HCT116 (cell line): ENCODE measurements at regions not wholly inside any gene's neighbourhood (a gene's known extent, or its start where the extent isn't known, plus 50 kb on each side); places are given as distances from the start of the nearest gene placed in this dataset.

ENCODE experiments used
- ATAC-seq: fragments of 200-7000 bp; cut with Tn5 transposase; 2 replicates; pipeline ENCODE4 v1.9.1; 2020; ENCODE audit warnings: mild to moderate bottlenecking, moderate library complexity
- BruUV-seq: library from RNA; stranded (reverse); fragments of 400-500 nt; replicated peaks from 2 replicates; lab custom pipeline; 2021; lab: Mats Ljungman, UMichigan
- CTCF ChIA-PET: fragments of 300-600 bp; sonication (Branson Sonifier 250); formaldehyde crosslinking; loops from one replicate; lab custom pipeline; 2021; ENCODE audit warnings: antibody characterized with exemption; lab: Charles Lee
- POLR2A ChIA-PET: fragments of 300-600, 350-600 bp; sonication (Branson Sonifier 250); formaldehyde crosslinking; loops from one replicate; lab custom pipeline; 2021; ENCODE audit warnings: antibody characterized with exemption; lab: Charles Lee
- RAD21 ChIA-PET, 2 experiments: fragments of 300-600 bp; sonication (Branson Sonifier 250); formaldehyde crosslinking; loops; one replicate each; lab custom pipeline; 2023; ENCODE audit warnings: low total read pairs in 2 of 2; ENCODE audit not compliant: uncharacterized antibody in 2 of 2, unreplicated experiment in 2 of 2, low non-redundant PET in 1 of 2; lab: Charles Lee
- DNase-seq: peaks from one replicate; pipeline ENCODE4 v3.0.0-alpha.2; 2010; ENCODE audit warnings: low read depth, low spot score
- H2AFZ ChIP-seq: fragments of 200-600 bp; shearing (Covaris generic), sonication (generic); 2 replicates; pipeline ENCODE4 v1.6.1; 2017; ENCODE audit warnings: low read depth, mixed run types, mixed read lengths, antibody characterized with exemption, low read length; ENCODE audit not compliant: poor library complexity, severe bottlenecking
- H3K27ac ChIP-seq: 2 replicates; pipeline ENCODE4 v1.5.1; 2012; ENCODE audit warnings: low read depth, low read length
- H3K27me3 ChIP-seq: fragments of 200-600 bp; sonication (generic); 2 replicates; pipeline ENCODE4 v1.6.1; 2016; ENCODE audit warnings: mixed run types, low read length, mixed read lengths; ENCODE audit not compliant: insufficient read depth
- H3K36me3 ChIP-seq, 2 experiments: fragments of 200-500 bp in 1 of 2; fragments of 200-600 bp in 1 of 2; sonication (Bioruptor generic) in 1 of 2; sonication (generic) in 1 of 2; 2 replicates each; pipeline versions ENCODE4 v1.5.1 to v1.6.1; 2014 to 2016; ENCODE audit warnings: low read length in 2 of 2, inconsistent platforms in 1 of 2, mixed read lengths in 1 of 2, mixed run types in 1 of 2; ENCODE audit not compliant: insufficient read depth in 2 of 2, control insufficient read depth in 1 of 2
- H3K4me1 ChIP-seq, 2 experiments: fragments of 200-600 bp in 1 of 2; sonication (generic) in 1 of 2; 2 replicates each; pipeline versions ENCODE4 v1.5.1 to v1.6.1; 2012 to 2017; ENCODE audit warnings: low read length in 2 of 2, inconsistent platforms in 1 of 2, mild to moderate bottlenecking in 1 of 2, mixed read lengths in 1 of 2, mixed run types in 1 of 2, moderate library complexity in 1 of 2; ENCODE audit not compliant: insufficient read depth in 2 of 2, control insufficient read depth in 1 of 2
- H3K4me2 ChIP-seq: fragments of 200-600 bp; sonication (generic); 2 replicates; pipeline ENCODE4 v1.6.1; 2017; ENCODE audit warnings: mixed run types, low read length, mixed read lengths
- H3K4me3 ChIP-seq, 2 experiments: fragments of 200-600 bp in 1 of 2; sonication (generic) in 1 of 2; replicated peaks in 1 of 2; 2 replicates each; pipeline ENCODE4 v1.5.1; 2011 to 2016; ENCODE audit warnings: low read length in 2 of 2, control low read depth in 1 of 2, low read depth in 1 of 2, mild to moderate bottlenecking in 1 of 2, mixed read lengths in 1 of 2, mixed run types in 1 of 2
- H3K79me2 ChIP-seq: fragments of 200-600 bp; sonication (generic); 2 replicates; pipeline ENCODE4 v1.6.1; 2017; ENCODE audit warnings: mild to moderate bottlenecking, mixed run types, low read length, moderate library complexity, mixed read lengths; ENCODE audit not compliant: insufficient read depth
- H3K9ac ChIP-seq: fragments of 200-600 bp; sonication (generic); 2 replicates; pipeline ENCODE4 v1.6.1; 2016; ENCODE audit warnings: low read length, mixed read lengths
- H3K9me2 ChIP-seq: fragments of 200-600 bp; sonication (generic), shearing (Covaris generic); 2 replicates; pipeline ENCODE4 v1.6.1; 2017; ENCODE audit warnings: mixed run types, mild to moderate bottlenecking, moderate library complexity; ENCODE audit not compliant: insufficient read depth
- H3K9me3 ChIP-seq, 2 experiments: fragments of 200-500 bp in 1 of 2; fragments of 200-600 bp in 1 of 2; sonication (Bioruptor generic) in 1 of 2; sonication (generic) in 1 of 2; 2 replicates each; pipeline ENCODE4 v1.6.1; 2014 to 2017; ENCODE audit warnings: low read length in 2 of 2, mixed read lengths in 2 of 2, inconsistent platforms in 1 of 2, low read depth in 1 of 2, mild to moderate bottlenecking in 1 of 2, mixed run types in 1 of 2, moderate library complexity in 1 of 2; ENCODE audit not compliant: control insufficient read depth in 1 of 2, insufficient read depth in 1 of 2
- H4K20me1 ChIP-seq: fragments of 200-600 bp; sonication (generic), shearing (Covaris generic); 2 replicates; pipeline ENCODE4 v1.6.1; 2017; ENCODE audit warnings: mixed run types, mild to moderate bottlenecking, moderate library complexity; ENCODE audit not compliant: insufficient read depth
- CBX3 ChIP-seq: IDR thresholded peaks from 2 replicates; pipeline ENCODE4 v1.6.1; 2012; ENCODE audit warnings: low read depth
- EGR1 ChIP-seq: IDR thresholded peaks from 2 replicates; pipeline ENCODE4 v1.6.1; 2012; ENCODE audit warnings: low read depth
- JUND ChIP-seq: IDR thresholded peaks from 2 replicates; pipeline ENCODE4 v1.6.1; 2012
- RAD21 ChIP-seq: IDR thresholded peaks from 2 replicates; pipeline ENCODE4 v1.6.1; 2012; ENCODE audit warnings: low read depth, mild to moderate bottlenecking
- SRF ChIP-seq: IDR thresholded peaks from 2 replicates; pipeline ENCODE4 v1.6.1; 2012; ENCODE audit warnings: low read depth
- TCF7L2 ChIP-seq: IDR thresholded peaks from 2 replicates; pipeline ENCODE4 v1.7.0; 2011; ENCODE audit warnings: borderline replicate concordance, inconsistent platforms; ENCODE audit not compliant: insufficient read depth, insufficient read length; ENCODE audit errors: extremely low read depth
- ZNF274 ChIP-seq: fragments of 200-500 bp; sonication (Bioruptor generic); IDR thresholded peaks from 2 replicates; pipeline ENCODE4 v1.6.1; 2014; ENCODE audit warnings: mild to moderate bottlenecking, low read depth, low read length, inconsistent platforms
- intact Hi-C: fragments of 100-400 bp; cut with micrococcal nuclease; formaldehyde crosslinking; loops from 2 replicates; pipeline ENCODE4 v1.10.0; 2022
- TF ChIP-seq, protein P1 (sequence below), 3 experiments: fragments of 200-600 bp in 1 of 3; sonication (generic) in 1 of 3; IDR thresholded peaks in 2 of 3; conservative IDR thresholded peaks in 1 of 3; 2 replicates each; pipeline ENCODE4 v1.5.1; 2012 to 2017; ENCODE audit warnings: low read depth in 2 of 3, low read length in 2 of 3, antibody characterized with exemption in 1 of 3, borderline replicate concordance in 1 of 3, control low read depth in 1 of 3, mild to moderate bottlenecking in 1 of 3, mixed read lengths in 1 of 3, mixed run types in 1 of 3, moderate library complexity in 1 of 3; ENCODE audit not compliant: insufficient read depth in 1 of 3
- TF ChIP-seq, protein P2 (sequence below): IDR thresholded peaks from 2 replicates; pipeline ENCODE4 v1.6.1; 2012
- TF ChIP-seq, protein P3 (sequence below): IDR thresholded peaks from 2 replicates; pipeline ENCODE4 v1.6.1; 2012; ENCODE audit warnings: low read depth
- TF ChIP-seq, protein P4 (sequence below): IDR thresholded peaks from 2 replicates; pipeline ENCODE4 v1.6.1; 2011; ENCODE audit warnings: mild to moderate bottlenecking, low read length, moderate library complexity; ENCODE audit not compliant: insufficient replicate concordance; ENCODE audit errors: extremely low read depth

DNA sequence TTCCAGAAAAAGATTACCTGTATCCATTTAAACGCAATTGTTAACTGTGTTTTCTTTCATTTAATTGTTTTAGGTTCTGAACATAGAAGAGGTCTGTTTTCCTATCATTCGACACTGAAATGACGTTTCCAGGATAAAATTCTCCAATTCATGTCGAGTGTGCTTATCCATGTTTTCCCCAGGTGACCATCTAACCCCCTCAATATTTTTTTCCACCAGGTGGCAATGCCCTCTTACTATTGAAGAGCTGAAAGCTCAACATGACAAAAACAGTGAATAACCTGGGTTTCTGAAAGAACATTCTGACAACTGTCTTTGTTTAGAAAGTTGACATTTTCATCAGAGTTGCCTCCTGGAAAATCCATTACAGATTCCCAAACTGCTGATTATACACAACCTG is 948.7 kb downstream of the KCNJ2 start:
- TF ChIP-seq SRF (no peak), RAD21 (peak; percentile 86)
- TF ChIP-seq, protein P1, sequence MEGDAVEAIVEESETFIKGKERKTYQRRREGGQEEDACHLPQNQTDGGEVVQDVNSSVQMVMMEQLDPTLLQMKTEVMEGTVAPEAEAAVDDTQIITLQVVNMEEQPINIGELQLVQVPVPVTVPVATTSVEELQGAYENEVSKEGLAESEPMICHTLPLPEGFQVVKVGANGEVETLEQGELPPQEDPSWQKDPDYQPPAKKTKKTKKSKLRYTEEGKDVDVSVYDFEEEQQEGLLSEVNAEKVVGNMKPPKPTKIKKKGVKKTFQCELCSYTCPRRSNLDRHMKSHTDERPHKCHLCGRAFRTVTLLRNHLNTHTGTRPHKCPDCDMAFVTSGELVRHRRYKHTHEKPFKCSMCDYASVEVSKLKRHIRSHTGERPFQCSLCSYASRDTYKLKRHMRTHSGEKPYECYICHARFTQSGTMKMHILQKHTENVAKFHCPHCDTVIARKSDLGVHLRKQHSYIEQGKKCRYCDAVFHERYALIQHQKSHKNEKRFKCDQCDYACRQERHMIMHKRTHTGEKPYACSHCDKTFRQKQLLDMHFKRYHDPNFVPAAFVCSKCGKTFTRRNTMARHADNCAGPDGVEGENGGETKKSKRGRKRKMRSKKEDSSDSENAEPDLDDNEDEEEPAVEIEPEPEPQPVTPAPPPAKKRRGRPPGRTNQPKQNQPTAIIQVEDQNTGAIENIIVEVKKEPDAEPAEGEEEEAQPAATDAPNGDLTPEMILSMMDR (IDR thresholded peaks at IDR 0.05 in 2 of 3, conservative IDR thresholded peaks at IDR 0.05 in 1 of 3; ENCODE audit: borderline replicate concordance in 1 of 3, insufficient read depth in 1 of 3, low read depth in 2 of 3, low read length in 2 of 3) = peak; percentile 55 to 77 (median 66); a peak in 5 of 6 replicates
- Histone ChIP-seq H3K27ac (no peak overlapping the region), H3K79me2 (no peaks in the 10 kb centered on the region), H3K4me2 (no peak overlapping the region), H3K9me3 (no peaks in the 10 kb centered on the region), H2AFZ (peak overlapping the region; percentile 50), H4K20me1 (no peaks in the 10 kb centered on the region), H3K36me3 (no peaks in the 10 kb centered on the region), H3K4me1 (no peaks in the 10 kb centered on the region), H3K9ac (no peak overlapping the region), H3K9me2 (no peaks in the 10 kb centered on the region), H3K4me3 (no peak overlapping the region), H3K27me3 (no peaks in the 10 kb centered on the region)
- no TSS peak for BruUV-seq
- DNase-seq = peak; percentile 29
- ChIA-PET RAD21 (no interaction called here), POLR2A (no interaction called here), CTCF (interaction anchor here (1.0 to 2.5 kb wide), 4 partner anchors 343 to 1421 kb away, joined by 4 to 15 read pairs (median 8); partner anchors contain the start of gene SOX9)
- intact Hi-C loops = loop anchor here (1.0 to 5.0 kb wide), 4 partner anchors 343 to 1422 kb away; no protein-coding TSS in a partner anchor
- peak; percentile 46; the same call in 1 of the 2 replicates for ATAC-seq

DNA sequence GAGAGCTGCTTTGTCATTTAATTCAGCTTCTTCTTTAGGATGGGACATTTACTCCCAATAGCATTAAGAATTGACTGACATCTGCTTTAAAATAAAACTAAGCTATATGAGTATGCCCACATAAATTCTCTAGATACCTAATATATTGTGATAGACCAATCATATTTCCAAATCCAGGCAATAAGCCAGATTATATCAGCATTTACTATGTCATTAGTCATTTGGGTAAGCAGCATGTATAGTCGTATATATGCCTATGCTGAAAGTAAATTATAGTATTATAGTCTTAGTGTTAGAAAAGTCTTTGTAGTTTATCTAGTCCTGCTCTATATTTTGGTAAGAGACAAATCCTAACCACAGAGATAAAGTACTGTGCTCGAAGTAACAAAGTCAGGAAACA is 958.1 kb downstream of the KCNJ2 start:
- Histone ChIP-seq H3K9ac (no peak overlapping the region), H3K27me3 (no peaks in the 10 kb centered on the region), H3K79me2 (no peaks in the 10 kb centered on the region), H4K20me1 (no peaks in the 10 kb centered on the region), H3K36me3 (no peaks in the 10 kb centered on the region), H3K4me1 (no peaks in the 10 kb centered on the region), H3K4me3 (no peak overlapping the region), H2AFZ (no peak overlapping the region), H3K9me3 (no peaks in the 10 kb centered on the region), H3K27ac (no peak overlapping the region), H3K4me2 (no peak overlapping the region), H3K9me2 (no peaks in the 10 kb centered on the region)
- ChIA-PET RAD21 (no interaction called here), CTCF (no interaction called here), POLR2A (no interaction called here)
- DNase-seq (no peak), ATAC-seq (no peak)
- no TSS peak for BruUV-seq
- intact Hi-C loops = no loop called here
- no peak for TF ChIP-seq TCF7L2
- no peak for TF ChIP-seq RAD21
- TF ChIP-seq JUND = no peak
- TF ChIP-seq ZNF274 = no peak
- TF ChIP-seq EGR1 = no peak
- TF ChIP-seq, protein P2, sequence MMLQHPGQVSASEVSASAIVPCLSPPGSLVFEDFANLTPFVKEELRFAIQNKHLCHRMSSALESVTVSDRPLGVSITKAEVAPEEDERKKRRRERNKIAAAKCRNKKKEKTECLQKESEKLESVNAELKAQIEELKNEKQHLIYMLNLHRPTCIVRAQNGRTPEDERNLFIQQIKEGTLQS = no peak
- TF ChIP-seq, protein P3, sequence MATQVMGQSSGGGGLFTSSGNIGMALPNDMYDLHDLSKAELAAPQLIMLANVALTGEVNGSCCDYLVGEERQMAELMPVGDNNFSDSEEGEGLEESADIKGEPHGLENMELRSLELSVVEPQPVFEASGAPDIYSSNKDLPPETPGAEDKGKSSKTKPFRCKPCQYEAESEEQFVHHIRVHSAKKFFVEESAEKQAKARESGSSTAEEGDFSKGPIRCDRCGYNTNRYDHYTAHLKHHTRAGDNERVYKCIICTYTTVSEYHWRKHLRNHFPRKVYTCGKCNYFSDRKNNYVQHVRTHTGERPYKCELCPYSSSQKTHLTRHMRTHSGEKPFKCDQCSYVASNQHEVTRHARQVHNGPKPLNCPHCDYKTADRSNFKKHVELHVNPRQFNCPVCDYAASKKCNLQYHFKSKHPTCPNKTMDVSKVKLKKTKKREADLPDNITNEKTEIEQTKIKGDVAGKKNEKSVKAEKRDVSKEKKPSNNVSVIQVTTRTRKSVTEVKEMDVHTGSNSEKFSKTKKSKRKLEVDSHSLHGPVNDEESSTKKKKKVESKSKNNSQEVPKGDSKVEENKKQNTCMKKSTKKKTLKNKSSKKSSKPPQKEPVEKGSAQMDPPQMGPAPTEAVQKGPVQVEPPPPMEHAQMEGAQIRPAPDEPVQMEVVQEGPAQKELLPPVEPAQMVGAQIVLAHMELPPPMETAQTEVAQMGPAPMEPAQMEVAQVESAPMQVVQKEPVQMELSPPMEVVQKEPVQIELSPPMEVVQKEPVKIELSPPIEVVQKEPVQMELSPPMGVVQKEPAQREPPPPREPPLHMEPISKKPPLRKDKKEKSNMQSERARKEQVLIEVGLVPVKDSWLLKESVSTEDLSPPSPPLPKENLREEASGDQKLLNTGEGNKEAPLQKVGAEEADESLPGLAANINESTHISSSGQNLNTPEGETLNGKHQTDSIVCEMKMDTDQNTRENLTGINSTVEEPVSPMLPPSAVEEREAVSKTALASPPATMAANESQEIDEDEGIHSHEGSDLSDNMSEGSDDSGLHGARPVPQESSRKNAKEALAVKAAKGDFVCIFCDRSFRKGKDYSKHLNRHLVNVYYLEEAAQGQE = no peak
- no peak for TF ChIP-seq CBX3
- TF ChIP-seq, protein P4, sequence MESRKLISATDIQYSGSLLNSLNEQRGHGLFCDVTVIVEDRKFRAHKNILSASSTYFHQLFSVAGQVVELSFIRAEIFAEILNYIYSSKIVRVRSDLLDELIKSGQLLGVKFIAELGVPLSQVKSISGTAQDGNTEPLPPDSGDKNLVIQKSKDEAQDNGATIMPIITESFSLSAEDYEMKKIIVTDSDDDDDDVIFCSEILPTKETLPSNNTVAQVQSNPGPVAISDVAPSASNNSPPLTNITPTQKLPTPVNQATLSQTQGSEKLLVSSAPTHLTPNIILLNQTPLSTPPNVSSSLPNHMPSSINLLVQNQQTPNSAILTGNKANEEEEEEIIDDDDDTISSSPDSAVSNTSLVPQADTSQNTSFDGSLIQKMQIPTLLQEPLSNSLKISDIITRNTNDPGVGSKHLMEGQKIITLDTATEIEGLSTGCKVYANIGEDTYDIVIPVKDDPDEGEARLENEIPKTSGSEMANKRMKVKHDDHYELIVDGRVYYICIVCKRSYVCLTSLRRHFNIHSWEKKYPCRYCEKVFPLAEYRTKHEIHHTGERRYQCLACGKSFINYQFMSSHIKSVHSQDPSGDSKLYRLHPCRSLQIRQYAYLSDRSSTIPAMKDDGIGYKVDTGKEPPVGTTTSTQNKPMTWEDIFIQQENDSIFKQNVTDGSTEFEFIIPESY = no peak
